Thoracic aorta (tissue), 2 donors: ENCODE measurements at regions not wholly inside any gene's neighbourhood (a gene's known extent, or its start where the extent isn't known, plus 50 kb on each side); places are given as distances from the start of the nearest gene placed in this dataset.

Experiments used
- ATAC-seq: fragments of 150-250 bp; one replicate; pipeline ENCODE4 v1.8.0; 2017; ENCODE audit warnings: low read depth; ENCODE audit not compliant: insufficient number of reproducible peaks, low FRiP score
- DNase-seq: peaks from one replicate; pipeline ENCODE4 v3.0.0-alpha.2; 2020; ENCODE audit warnings: low spot score
- H3K27ac ChIP-seq, 2 donors: fragments of 200-600 bp; sonication (generic); 1 replicate in 1 of 2; 2 replicates in 1 of 2; pipeline ENCODE4 v1.5.1; 2016; ENCODE audit warnings: mild to moderate bottlenecking in 2 of 2, moderate library complexity in 2 of 2
- H3K27me3 ChIP-seq: fragments of 200-600 bp; sonication (generic); replicated peaks from 2 replicates; pipeline ENCODE4 v1.6.0; 2016; ENCODE audit warnings: mild to moderate bottlenecking; ENCODE audit not compliant: insufficient read depth
- H3K36me3 ChIP-seq: fragments of 200-600 bp; sonication (generic); one replicate; pipeline ENCODE4 v1.5.1; 2016
- H3K4me1 ChIP-seq, 2 donors: fragments of 200-600 bp; sonication (generic); 1 replicate in 1 of 2; 2 replicates in 1 of 2; pipeline versions ENCODE4 v1.5.1 to v1.6.0; 2016; ENCODE audit warnings: low read depth in 2 of 2, mild to moderate bottlenecking in 1 of 2; ENCODE audit not compliant: control insufficient read depth in 1 of 2
- H3K4me3 ChIP-seq: fragments of 200-600 bp; sonication (generic); 2 replicates; pipeline ENCODE4 v1.5.1; 2016; ENCODE audit warnings: mild to moderate bottlenecking
- H3K9me3 ChIP-seq: fragments of 200-600 bp; sonication (generic); 2 replicates; pipeline ENCODE4 v1.5.1; 2016
- TF ChIP-seq, protein P1 (sequence below): fragments of 200-600 bp; sonication (generic); IDR thresholded peaks from one replicate; pipeline ENCODE4 v1.5.1; 2019; ENCODE audit warnings: antibody characterized with exemption

DNA sequence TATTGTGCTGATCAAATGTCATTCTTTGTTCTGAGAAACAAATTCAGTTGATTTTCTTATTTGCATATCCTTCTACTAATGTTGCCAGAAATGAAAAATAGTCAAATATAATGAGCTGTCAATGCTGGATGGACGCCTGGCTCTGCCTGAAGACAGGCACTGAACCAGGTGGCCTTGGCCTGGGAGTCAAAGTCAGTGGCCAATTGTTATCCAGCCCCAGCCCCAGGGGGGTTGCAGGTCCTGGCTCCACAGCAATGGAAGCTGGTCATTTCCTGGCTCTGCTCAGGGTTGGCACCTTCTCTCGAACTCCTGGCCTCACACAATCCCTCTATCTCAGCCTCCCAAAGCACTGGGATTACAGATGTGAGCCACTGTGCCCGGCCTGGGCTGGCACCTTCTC, 176.8 kb upstream of the GLI2 start:
- TF ChIP-seq, protein P1, sequence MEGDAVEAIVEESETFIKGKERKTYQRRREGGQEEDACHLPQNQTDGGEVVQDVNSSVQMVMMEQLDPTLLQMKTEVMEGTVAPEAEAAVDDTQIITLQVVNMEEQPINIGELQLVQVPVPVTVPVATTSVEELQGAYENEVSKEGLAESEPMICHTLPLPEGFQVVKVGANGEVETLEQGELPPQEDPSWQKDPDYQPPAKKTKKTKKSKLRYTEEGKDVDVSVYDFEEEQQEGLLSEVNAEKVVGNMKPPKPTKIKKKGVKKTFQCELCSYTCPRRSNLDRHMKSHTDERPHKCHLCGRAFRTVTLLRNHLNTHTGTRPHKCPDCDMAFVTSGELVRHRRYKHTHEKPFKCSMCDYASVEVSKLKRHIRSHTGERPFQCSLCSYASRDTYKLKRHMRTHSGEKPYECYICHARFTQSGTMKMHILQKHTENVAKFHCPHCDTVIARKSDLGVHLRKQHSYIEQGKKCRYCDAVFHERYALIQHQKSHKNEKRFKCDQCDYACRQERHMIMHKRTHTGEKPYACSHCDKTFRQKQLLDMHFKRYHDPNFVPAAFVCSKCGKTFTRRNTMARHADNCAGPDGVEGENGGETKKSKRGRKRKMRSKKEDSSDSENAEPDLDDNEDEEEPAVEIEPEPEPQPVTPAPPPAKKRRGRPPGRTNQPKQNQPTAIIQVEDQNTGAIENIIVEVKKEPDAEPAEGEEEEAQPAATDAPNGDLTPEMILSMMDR = no peak

DNA sequence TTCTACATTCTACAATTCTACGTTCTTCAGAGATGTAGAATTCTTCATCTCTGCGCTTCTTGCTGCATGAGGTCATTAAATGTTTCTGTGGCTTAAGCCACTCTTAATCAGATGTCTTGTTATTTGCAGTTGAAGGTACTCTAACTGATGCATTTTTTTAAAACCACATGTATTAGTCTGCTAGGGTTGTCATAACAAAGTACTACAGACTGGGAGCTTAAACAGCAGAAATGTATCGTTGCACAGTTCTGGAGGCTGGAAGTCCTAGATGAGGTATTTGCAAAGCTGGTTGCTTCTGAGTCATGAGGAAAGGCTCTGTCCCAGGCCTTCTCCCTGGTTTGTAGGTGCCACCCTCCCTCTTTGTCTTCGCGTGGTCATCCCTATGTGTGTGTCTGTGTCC, 176.3 kb upstream of the GLI2 start:
- H3K9me3 ChIP-seq = no peaks in the 10 kb centered on the region
- ATAC-seq = no peak
- H3K4me1 ChIP-seq = peaks cover 0 to 9% of the 10 kb centered on the region in 2 donors
- no peak overlapping the region for H3K4me3 ChIP-seq
- H3K27ac ChIP-seq = no peak overlapping the region
- no peak for DNase-seq
- H3K36me3 ChIP-seq = no peaks in the 10 kb centered on the region
- TF ChIP-seq, protein P1 = no peak
- no peaks in the 10 kb centered on the region for H3K27me3 ChIP-seq

More for the DNA sequence above, 176.8 kb upstream of the GLI2 start:
- H3K4me1 ChIP-seq = peaks cover 0 to 9% of the 10 kb centered on the region in 2 donors
- no peak overlapping the region for H3K4me3 ChIP-seq
- ATAC-seq = no peak
- no peaks in the 10 kb centered on the region for H3K27me3 ChIP-seq
- no peaks in the 10 kb centered on the region for H3K9me3 ChIP-seq
- DNase-seq = no peak
- no peak overlapping the region for H3K27ac ChIP-seq
- H3K36me3 ChIP-seq = no peaks in the 10 kb centered on the region

DNA sequence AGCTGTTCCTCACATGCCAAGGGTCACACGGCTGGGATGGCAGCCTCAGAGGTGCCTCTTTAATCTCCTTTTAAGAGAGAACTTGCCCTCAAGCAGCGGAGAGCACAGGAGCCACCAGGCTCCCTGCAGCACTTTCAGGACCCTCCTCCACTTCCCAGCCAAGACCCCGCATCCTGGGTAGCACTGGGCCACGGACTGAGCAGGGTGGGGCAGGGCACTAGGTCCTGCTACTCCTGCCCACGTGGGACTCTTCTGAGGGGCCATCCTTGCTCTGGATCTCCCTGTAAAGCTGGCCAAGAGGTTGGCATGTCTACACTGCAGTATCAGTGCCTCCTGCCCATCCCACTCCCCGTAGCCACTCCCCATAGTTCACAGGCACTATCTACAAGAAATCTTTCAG, 175.3 kb upstream of the GLI2 start:
- Histone ChIP-seq H3K4me1 (peaks cover 0 to 11% of the 10 kb centered on the region in 2 donors), H3K4me3 (no peak overlapping the region), H3K9me3 (no peaks in the 10 kb centered on the region), H3K27ac (no peak overlapping the region), H3K36me3 (no peaks in the 10 kb centered on the region), H3K27me3 (no peaks in the 10 kb centered on the region)
- ATAC-seq = no peak
- no peak for DNase-seq
- TF ChIP-seq, protein P1 = no peak

DNA sequence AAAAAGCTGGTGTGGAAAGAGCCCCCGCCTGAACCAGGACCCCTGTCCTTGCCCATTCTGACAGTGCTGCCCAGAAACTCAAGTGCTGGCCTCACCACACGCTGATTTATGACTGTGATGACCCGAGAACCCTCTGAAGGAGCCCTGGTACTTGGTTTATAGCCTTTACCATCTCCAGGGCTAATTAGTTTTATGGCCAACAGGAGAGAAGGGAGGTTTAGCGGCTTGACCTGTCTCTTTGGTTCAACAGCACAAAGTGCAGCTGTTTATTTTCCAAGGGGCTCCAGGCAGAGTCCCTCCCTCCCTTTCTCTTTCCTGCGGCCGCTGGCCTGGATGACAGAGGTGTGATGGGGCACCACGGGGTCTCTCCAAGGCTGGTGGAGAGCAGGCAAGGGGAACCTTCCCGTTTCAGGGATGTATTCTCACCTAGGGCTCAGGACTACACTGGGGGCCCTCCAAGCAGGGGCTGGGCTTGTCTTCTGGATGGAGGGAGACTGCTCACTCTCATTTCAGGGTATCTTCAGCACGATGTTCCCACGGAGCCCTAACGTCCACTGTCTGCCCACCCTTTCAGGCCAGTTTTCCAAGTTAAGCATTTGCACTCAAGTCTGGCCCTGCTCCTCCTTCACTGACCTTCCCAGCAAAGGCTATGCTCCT, 174.2 kb upstream of the GLI2 start:
- no peaks in the 10 kb centered on the region for H3K36me3 ChIP-seq
- DNase-seq (no peak), ATAC-seq (no peak)
- H3K9me3 ChIP-seq = no peaks in the 10 kb centered on the region
- no peaks in the 10 kb centered on the region for H3K27me3 ChIP-seq
- no peak overlapping the region for H3K4me3 ChIP-seq
- peaks cover 8 to 23% of the 10 kb centered on the region in 2 donors for H3K4me1 ChIP-seq
- no peak overlapping the region for H3K27ac ChIP-seq
- TF ChIP-seq, protein P1 = no peak

DNA sequence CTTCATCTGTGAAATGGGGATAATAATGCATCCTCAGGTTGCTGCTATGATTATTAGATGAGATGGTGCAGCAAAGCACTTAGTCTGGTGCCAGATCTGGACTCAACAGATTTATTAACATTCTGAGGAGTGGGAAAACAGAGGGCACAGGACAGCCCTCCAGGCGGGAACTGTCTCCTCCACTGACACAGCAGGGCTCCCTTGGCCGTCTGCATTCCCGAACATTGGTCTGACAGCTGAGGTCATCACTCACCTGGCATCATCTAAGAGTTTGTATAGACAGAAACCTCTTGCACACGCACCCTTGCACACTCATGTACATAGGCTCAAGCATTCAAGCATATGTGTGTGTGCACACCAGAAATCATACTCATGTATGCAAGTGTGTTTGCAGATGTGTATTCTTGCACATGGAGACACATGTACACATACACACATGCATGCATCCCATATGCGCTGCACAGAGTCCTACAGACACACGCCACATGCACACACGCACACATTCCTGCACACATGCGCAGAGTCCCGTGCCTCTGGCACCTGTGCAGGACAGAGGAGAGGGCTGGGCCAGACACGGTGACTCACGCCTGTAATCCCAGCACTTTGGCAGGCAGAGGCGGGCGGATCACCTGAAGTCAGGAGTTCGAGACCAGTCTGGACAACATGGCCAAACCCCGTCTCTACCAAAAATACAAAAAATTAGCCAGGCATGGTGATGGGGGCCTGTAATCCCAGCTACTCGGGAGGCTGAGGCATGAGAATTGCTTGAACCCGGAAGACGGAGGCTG, 173.3 kb upstream of the GLI2 start:
- DNase-seq (no peak), ATAC-seq (no peak)
- H3K36me3 ChIP-seq = no peaks in the 10 kb centered on the region
- no peak overlapping the region for H3K4me3 ChIP-seq
- H3K9me3 ChIP-seq = no peaks in the 10 kb centered on the region
- peaks cover 15 to 29% of the 10 kb centered on the region in 2 donors for H3K4me1 ChIP-seq
- no peak overlapping the region for H3K27ac ChIP-seq
- TF ChIP-seq, protein P1 = no peak
- no peaks in the 10 kb centered on the region for H3K27me3 ChIP-seq
